ENCODE measurements at regions not wholly inside any gene's neighbourhood (a gene's known extent, or its start where the extent isn't known, plus 50 kb on each side); places are given as distances from the start of the nearest gene placed in this dataset.
"Not testable (repeated sequence)": the region's sequence is repeated elsewhere in the genome, so short reads cannot be mapped to it uniquely, and the experiment has no call there.

GRCh38 chr9:138202043-138202442, 324.5 kb downstream of the CACNA1B start:
- not testable (repeated sequence) for TF ChIP-seq ZFX (IDR thresholded peaks at IDR 0.05); CTCF (IDR thresholded peaks at IDR 0.05 in 2 of 3, conservative IDR thresholded peaks at IDR 0.05 in 1 of 3; ENCODE audit: borderline replicate concordance in 1 of 3, insufficient read depth in 1 of 3, low read depth in 2 of 3, low read length in 2 of 3); ELF1 (IDR thresholded peaks at IDR 0.05; ENCODE audit: borderline replicate concordance, low read depth); SP1 (IDR thresholded peaks at IDR 0.05; ENCODE audit: low read depth); POLR2A (IDR thresholded peaks at IDR 0.05; ENCODE audit: borderline replicate concordance, extremely low read depth, insufficient read depth, insufficient read length); POLR2AphosphoS5 (IDR thresholded peaks at IDR 0.05; ENCODE audit: low read depth, low read length); CBX3 (IDR thresholded peaks at IDR 0.05; ENCODE audit: low read depth); JUND (IDR thresholded peaks at IDR 0.05); REST (IDR thresholded peaks at IDR 0.05; ENCODE audit: low read depth); EZH2 (IDR thresholded peaks at IDR 0.05); EZH2phosphoT487 (IDR thresholded peaks at IDR 0.05; ENCODE audit: borderline replicate concordance); RAD21 (IDR thresholded peaks at IDR 0.05; ENCODE audit: low read depth)
